ENCODE measurements at regions not wholly inside any gene's neighbourhood (a gene's known extent, or its start where the extent isn't known, plus 50 kb on each side); places are given as distances from the start of the nearest gene placed in this dataset.

DNA sequence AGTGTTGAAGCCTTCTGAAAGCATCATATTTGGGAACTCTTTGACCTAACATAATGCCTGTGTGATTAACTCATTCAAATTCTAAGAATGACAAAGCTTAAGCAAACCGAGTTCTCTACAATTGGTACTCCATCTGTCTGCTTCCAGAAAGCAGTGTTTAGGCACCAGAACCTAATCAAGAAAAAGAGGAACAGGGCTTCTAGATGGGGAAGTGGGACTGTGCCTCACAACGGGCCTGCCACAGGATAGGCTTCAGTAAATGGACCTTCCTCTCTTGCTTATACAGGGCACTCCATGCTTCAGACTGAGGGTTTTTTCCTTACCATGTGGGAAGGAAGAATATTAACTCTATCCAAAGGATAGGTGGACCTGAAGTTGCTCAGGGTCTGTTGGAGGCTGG is 808.1 kb downstream of the XPNPEP1 start:
- TF ChIP-seq POLR2A (IDR thresholded peaks at IDR 0.05; ENCODE audit: low read length) (no peak), EHMT2 (IDR thresholded peaks at IDR 0.05; ENCODE audit: low read depth) (no peak)
- TF ChIP-seq, protein P1, sequence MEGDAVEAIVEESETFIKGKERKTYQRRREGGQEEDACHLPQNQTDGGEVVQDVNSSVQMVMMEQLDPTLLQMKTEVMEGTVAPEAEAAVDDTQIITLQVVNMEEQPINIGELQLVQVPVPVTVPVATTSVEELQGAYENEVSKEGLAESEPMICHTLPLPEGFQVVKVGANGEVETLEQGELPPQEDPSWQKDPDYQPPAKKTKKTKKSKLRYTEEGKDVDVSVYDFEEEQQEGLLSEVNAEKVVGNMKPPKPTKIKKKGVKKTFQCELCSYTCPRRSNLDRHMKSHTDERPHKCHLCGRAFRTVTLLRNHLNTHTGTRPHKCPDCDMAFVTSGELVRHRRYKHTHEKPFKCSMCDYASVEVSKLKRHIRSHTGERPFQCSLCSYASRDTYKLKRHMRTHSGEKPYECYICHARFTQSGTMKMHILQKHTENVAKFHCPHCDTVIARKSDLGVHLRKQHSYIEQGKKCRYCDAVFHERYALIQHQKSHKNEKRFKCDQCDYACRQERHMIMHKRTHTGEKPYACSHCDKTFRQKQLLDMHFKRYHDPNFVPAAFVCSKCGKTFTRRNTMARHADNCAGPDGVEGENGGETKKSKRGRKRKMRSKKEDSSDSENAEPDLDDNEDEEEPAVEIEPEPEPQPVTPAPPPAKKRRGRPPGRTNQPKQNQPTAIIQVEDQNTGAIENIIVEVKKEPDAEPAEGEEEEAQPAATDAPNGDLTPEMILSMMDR (IDR thresholded peaks at IDR 0.05) = no peak
- TF ChIP-seq, protein P2, sequence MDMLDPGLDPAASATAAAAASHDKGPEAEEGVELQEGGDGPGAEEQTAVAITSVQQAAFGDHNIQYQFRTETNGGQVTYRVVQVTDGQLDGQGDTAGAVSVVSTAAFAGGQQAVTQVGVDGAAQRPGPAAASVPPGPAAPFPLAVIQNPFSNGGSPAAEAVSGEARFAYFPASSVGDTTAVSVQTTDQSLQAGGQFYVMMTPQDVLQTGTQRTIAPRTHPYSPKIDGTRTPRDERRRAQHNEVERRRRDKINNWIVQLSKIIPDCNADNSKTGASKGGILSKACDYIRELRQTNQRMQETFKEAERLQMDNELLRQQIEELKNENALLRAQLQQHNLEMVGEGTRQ (IDR thresholded peaks at IDR 0.05) = no peak
